ENCODE measurements at regions not wholly inside any gene's neighbourhood (a gene's known extent, or its start where the extent isn't known, plus 50 kb on each side); places are given as distances from the start of the nearest gene placed in this dataset.

- no peak for DNase-seq
- H3K36me3 ChIP-seq (ENCODE audit: control insufficient read depth in 1 of 2, insufficient read depth in 2 of 2, low read length in 2 of 2): no peaks in the 10 kb centered on the region
- no peaks in the 10 kb centered on the region for H3K4me1 ChIP-seq (ENCODE audit: control insufficient read depth in 1 of 2, insufficient read depth in 2 of 2, low read length in 2 of 2)
- H3K79me1 ChIP-seq (ENCODE audit: low read length): no peaks in the 10 kb centered on the region
- H3K4ac ChIP-seq (ENCODE audit: low read depth, low read length): no peak overlapping the region
- H2BK12ac ChIP-seq (ENCODE audit: low read length): no peak overlapping the region
- no peak overlapping the region for H2BK120ac ChIP-seq (ENCODE audit: insufficient read depth, low read length, poor library complexity)
- H2AK5ac ChIP-seq (ENCODE audit: low read length): no peak overlapping the region
- no peak overlapping the region for H3K23ac ChIP-seq (ENCODE audit: low read length)
- H2AFZ ChIP-seq (ENCODE audit: insufficient read depth, low read length, poor library complexity): no peak overlapping the region
- H4K91ac ChIP-seq (ENCODE audit: low read depth, low read length): no peak overlapping the region
- no CpG with 5 or more reads among the region's 2 CpGs for WGBS (ENCODE audit: extremely low coverage, insufficient coverage, insufficient read length)
- no peak overlapping the region for H3K9ac ChIP-seq (ENCODE audit: low read length)
- H3K4me3 ChIP-seq (ENCODE audit: low read depth, low read length): no peak overlapping the region
- H2BK5ac ChIP-seq (ENCODE audit: low read depth, low read length, poor library complexity): no peak overlapping the region
- no peak overlapping the region for H4K12ac ChIP-seq (ENCODE audit: low read depth, low read length)
- no peak overlapping the region for H4K8ac ChIP-seq (ENCODE audit: low read depth, low read length)
- H3K4me2 ChIP-seq (ENCODE audit: low read length): no peak overlapping the region
- no peak overlapping the region for H3K14ac ChIP-seq (ENCODE audit: low read length)
- H3K27me3 ChIP-seq (ENCODE audit: insufficient read depth, low read length): no peaks in the 10 kb centered on the region
- no peak overlapping the region for H3K27ac ChIP-seq (ENCODE audit: low read depth, low read length)
- H3K79me2 ChIP-seq (ENCODE audit: control insufficient read depth, insufficient read depth, low read length, poor library complexity): no peaks in the 10 kb centered on the region
- H3K18ac ChIP-seq (ENCODE audit: low read length): no peak overlapping the region
- H3K9me3 ChIP-seq (ENCODE audit: insufficient read depth, low read depth, low read length): no peaks in the 10 kb centered on the region
Measured at GRCh38 chr3:148230473-148230872, 467.2 kb upstream of the AGTR1 start.

DNA sequence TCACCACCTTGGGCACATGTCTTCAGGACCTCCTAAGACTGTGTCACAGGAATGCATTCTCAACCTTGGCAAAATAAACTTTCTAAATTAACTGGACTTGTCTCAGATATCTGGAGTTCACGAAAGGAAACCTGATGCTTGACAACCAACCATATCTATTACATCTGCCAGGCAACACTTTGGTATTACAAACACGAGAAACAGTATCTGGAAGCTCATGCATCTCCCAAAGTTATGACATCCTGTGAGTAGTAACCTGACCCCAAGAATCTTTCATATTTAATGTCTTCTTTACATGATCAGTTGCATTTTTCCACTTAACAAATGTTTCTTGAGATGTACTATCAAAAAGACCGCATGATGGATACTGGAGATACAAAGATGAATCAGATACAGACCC, 465.3 kb upstream of the AGTR1 start:
- no CpG with 5 or more reads among the region's 3 CpGs for WGBS (ENCODE audit: extremely low coverage, insufficient coverage, insufficient read length)
- H2BK5ac ChIP-seq (ENCODE audit: low read depth, low read length, poor library complexity): no peak overlapping the region
- H3K27ac ChIP-seq (ENCODE audit: low read depth, low read length): no peak overlapping the region
- H3K18ac ChIP-seq (ENCODE audit: low read length): no peak overlapping the region
- no peaks in the 10 kb centered on the region for H3K79me1 ChIP-seq (ENCODE audit: low read length)
- no peaks in the 10 kb centered on the region for H3K4me1 ChIP-seq (ENCODE audit: control insufficient read depth in 1 of 2, insufficient read depth in 2 of 2, low read length in 2 of 2)
- H3K23ac ChIP-seq (ENCODE audit: low read length): no peak overlapping the region
- H3K14ac ChIP-seq (ENCODE audit: low read length): no peak overlapping the region
- H4K12ac ChIP-seq (ENCODE audit: low read depth, low read length): no peak overlapping the region
- H2AFZ ChIP-seq (ENCODE audit: insufficient read depth, low read length, poor library complexity): no peak overlapping the region
- H2BK12ac ChIP-seq (ENCODE audit: low read length): no peak overlapping the region
- no peak overlapping the region for H3K4ac ChIP-seq (ENCODE audit: low read depth, low read length)
- DNase-seq: peak in 1 of 2 donors; percentile 7
- H4K91ac ChIP-seq (ENCODE audit: low read depth, low read length): no peak overlapping the region
- H3K36me3 ChIP-seq (ENCODE audit: control insufficient read depth in 1 of 2, insufficient read depth in 2 of 2, low read length in 2 of 2): no peaks in the 10 kb centered on the region
- H3K4me2 ChIP-seq (ENCODE audit: low read length): no peak overlapping the region
- H2BK120ac ChIP-seq (ENCODE audit: insufficient read depth, low read length, poor library complexity): no peak overlapping the region
- no peak overlapping the region for H3K9ac ChIP-seq (ENCODE audit: low read length)
- H3K79me2 ChIP-seq (ENCODE audit: control insufficient read depth, insufficient read depth, low read length, poor library complexity): no peaks in the 10 kb centered on the region
- no peak overlapping the region for H2AK5ac ChIP-seq (ENCODE audit: low read length)
- H3K27me3 ChIP-seq (ENCODE audit: insufficient read depth, low read length): no peaks in the 10 kb centered on the region
- H3K9me3 ChIP-seq (ENCODE audit: insufficient read depth, low read depth, low read length): no peaks in the 10 kb centered on the region
- no peak overlapping the region for H4K8ac ChIP-seq (ENCODE audit: low read depth, low read length)
- H3K4me3 ChIP-seq (ENCODE audit: low read depth, low read length): no peak overlapping the region

GRCh38 chr3:148233403-148233802, 464.3 kb upstream of the AGTR1 start:
- H2BK12ac ChIP-seq (ENCODE audit: low read length): no peak overlapping the region
- WGBS (ENCODE audit: extremely low coverage, insufficient coverage, insufficient read length): no CpG with 5 or more reads among the region's 1 CpG
- H3K4me2 ChIP-seq (ENCODE audit: low read length): no peak overlapping the region
- H3K9ac ChIP-seq (ENCODE audit: low read length): no peak overlapping the region
- no peak overlapping the region for H2AFZ ChIP-seq (ENCODE audit: insufficient read depth, low read length, poor library complexity)
- no peak overlapping the region for H4K8ac ChIP-seq (ENCODE audit: low read depth, low read length)
- H4K12ac ChIP-seq (ENCODE audit: low read depth, low read length): no peak overlapping the region
- no peak overlapping the region for H4K91ac ChIP-seq (ENCODE audit: low read depth, low read length)
- H2BK5ac ChIP-seq (ENCODE audit: low read depth, low read length, poor library complexity): no peak overlapping the region
- H3K18ac ChIP-seq (ENCODE audit: low read length): no peak overlapping the region
- H3K27me3 ChIP-seq (ENCODE audit: insufficient read depth, low read length): no peaks in the 10 kb centered on the region
- no peaks in the 10 kb centered on the region for H3K79me1 ChIP-seq (ENCODE audit: low read length)
- H3K14ac ChIP-seq (ENCODE audit: low read length): no peak overlapping the region
- no peak overlapping the region for H3K27ac ChIP-seq (ENCODE audit: low read depth, low read length)
- no peak overlapping the region for H2AK5ac ChIP-seq (ENCODE audit: low read length)
- no peak overlapping the region for H3K4ac ChIP-seq (ENCODE audit: low read depth, low read length)
- H2BK120ac ChIP-seq (ENCODE audit: insufficient read depth, low read length, poor library complexity): no peak overlapping the region
- no peak for DNase-seq
- H3K79me2 ChIP-seq (ENCODE audit: control insufficient read depth, insufficient read depth, low read length, poor library complexity): no peaks in the 10 kb centered on the region
- no peak overlapping the region for H3K23ac ChIP-seq (ENCODE audit: low read length)
- H3K36me3 ChIP-seq (ENCODE audit: control insufficient read depth in 1 of 2, insufficient read depth in 2 of 2, low read length in 2 of 2): no peaks in the 10 kb centered on the region
- no peak overlapping the region for H3K4me3 ChIP-seq (ENCODE audit: low read depth, low read length)
- H3K4me1 ChIP-seq (ENCODE audit: control insufficient read depth in 1 of 2, insufficient read depth in 2 of 2, low read length in 2 of 2): no peaks in the 10 kb centered on the region
- H3K9me3 ChIP-seq (ENCODE audit: insufficient read depth, low read depth, low read length): no peaks in the 10 kb centered on the region

DNA sequence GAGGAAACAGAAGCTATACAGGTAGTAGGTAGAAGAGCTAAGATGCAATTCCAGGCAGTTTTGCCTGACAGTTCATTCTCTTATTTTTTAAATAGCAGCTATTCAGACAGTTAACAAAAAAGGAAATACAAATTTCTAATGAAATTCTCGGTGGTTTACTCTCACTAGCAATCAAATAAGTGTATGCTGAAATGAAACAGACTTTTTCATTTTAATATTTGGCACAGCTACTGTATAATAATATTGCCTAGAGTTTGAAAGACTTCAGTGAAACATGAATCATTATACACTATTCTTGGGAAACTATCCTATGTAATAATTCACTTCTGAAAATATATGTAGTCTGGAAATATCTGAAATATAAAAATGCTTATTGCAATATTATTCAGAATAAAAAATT, 463.2 kb upstream of the AGTR1 start:
- DNase-seq: no peak
- Histone ChIP-seq H2AFZ (ENCODE audit: insufficient read depth, low read length, poor library complexity) (no peak overlapping the region), H4K8ac (ENCODE audit: low read depth, low read length) (no peak overlapping the region), H3K79me1 (ENCODE audit: low read length) (no peaks in the 10 kb centered on the region), H3K14ac (ENCODE audit: low read length) (no peak overlapping the region), H2BK5ac (ENCODE audit: low read depth, low read length, poor library complexity) (no peak overlapping the region), H4K91ac (ENCODE audit: low read depth, low read length) (no peak overlapping the region), H3K9me3 (ENCODE audit: insufficient read depth, low read depth, low read length) (no peaks in the 10 kb centered on the region), H3K4me1 (ENCODE audit: control insufficient read depth in 1 of 2, insufficient read depth in 2 of 2, low read length in 2 of 2) (no peaks in the 10 kb centered on the region), H3K4ac (ENCODE audit: low read depth, low read length) (no peak overlapping the region), H2BK120ac (ENCODE audit: insufficient read depth, low read length, poor library complexity) (no peak overlapping the region), H3K79me2 (ENCODE audit: control insufficient read depth, insufficient read depth, low read length, poor library complexity) (no peaks in the 10 kb centered on the region), H3K23ac (ENCODE audit: low read length) (no peak overlapping the region), H3K4me2 (ENCODE audit: low read length) (no peak overlapping the region), H2BK12ac (ENCODE audit: low read length) (no peak overlapping the region), H2AK5ac (ENCODE audit: low read length) (no peak overlapping the region), H3K27ac (ENCODE audit: low read depth, low read length) (no peak overlapping the region), H3K9ac (ENCODE audit: low read length) (no peak overlapping the region), H3K18ac (ENCODE audit: low read length) (no peak overlapping the region), H3K27me3 (ENCODE audit: insufficient read depth, low read length) (no peaks in the 10 kb centered on the region), H3K36me3 (ENCODE audit: control insufficient read depth in 1 of 2, insufficient read depth in 2 of 2, low read length in 2 of 2) (no peaks in the 10 kb centered on the region), H4K12ac (ENCODE audit: low read depth, low read length) (no peak overlapping the region), H3K4me3 (ENCODE audit: low read depth, low read length) (no peak overlapping the region)
- WGBS (ENCODE audit: extremely low coverage, insufficient coverage, insufficient read length): no CpG with 5 or more reads among the region's 1 CpG

Measured in trophoblast cell (in vitro differentiated cells and primary cell).